ENCODE measurements at regions not wholly inside any gene's neighbourhood (a gene's known extent, or its start where the extent isn't known, plus 50 kb on each side); places are given as distances from the start of the nearest gene placed in this dataset.

DNA sequence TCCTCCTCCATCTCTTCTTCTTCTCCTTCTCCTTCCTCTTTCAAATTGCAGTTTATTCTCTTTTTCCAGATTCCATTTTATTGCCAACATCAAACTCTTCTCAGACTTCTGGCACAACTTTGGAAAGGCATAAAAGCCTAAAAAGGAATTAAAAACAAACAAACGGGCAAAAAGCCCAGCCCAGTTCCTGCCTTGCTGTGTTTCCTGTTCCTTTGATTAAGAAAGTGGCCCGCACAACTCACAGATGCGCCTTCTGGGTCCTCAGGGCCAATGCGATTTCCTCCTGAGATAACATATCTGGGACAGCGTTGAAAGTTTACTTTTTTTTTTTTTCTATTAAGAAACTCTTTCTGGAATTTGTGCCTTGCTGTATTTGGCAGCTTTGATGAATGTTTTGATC, 158.7 kb upstream of the UBE3A start:
- TF ChIP-seq, protein P1, sequence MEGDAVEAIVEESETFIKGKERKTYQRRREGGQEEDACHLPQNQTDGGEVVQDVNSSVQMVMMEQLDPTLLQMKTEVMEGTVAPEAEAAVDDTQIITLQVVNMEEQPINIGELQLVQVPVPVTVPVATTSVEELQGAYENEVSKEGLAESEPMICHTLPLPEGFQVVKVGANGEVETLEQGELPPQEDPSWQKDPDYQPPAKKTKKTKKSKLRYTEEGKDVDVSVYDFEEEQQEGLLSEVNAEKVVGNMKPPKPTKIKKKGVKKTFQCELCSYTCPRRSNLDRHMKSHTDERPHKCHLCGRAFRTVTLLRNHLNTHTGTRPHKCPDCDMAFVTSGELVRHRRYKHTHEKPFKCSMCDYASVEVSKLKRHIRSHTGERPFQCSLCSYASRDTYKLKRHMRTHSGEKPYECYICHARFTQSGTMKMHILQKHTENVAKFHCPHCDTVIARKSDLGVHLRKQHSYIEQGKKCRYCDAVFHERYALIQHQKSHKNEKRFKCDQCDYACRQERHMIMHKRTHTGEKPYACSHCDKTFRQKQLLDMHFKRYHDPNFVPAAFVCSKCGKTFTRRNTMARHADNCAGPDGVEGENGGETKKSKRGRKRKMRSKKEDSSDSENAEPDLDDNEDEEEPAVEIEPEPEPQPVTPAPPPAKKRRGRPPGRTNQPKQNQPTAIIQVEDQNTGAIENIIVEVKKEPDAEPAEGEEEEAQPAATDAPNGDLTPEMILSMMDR (IDR thresholded peaks at IDR 0.05; ENCODE audit: borderline replicate concordance, extremely low read depth, low read length, poor library complexity, severe bottlenecking) = no peak
- no peak for TF ChIP-seq EZH2 (IDR thresholded peaks at IDR 0.05; ENCODE audit: borderline replicate concordance, low read depth, low read length, severe bottlenecking)
